H9 (cell line): ENCODE measurements at regions not wholly inside any gene's neighbourhood (a gene's known extent, or its start where the extent isn't known, plus 50 kb on each side); places are given as distances from the start of the nearest gene placed in this dataset.

Experiments
- DNase-seq: peaks from one replicate; pipeline ENCODE4 v3.0.0-alpha.2; 2017
- H2AFZ ChIP-seq: one replicate; pipeline ENCODE4 v1.6.1; 2013; ENCODE audit warnings: mild to moderate bottlenecking, low read length, control low read depth, moderate library complexity
- H2AK5ac ChIP-seq: 2 replicates; pipeline ENCODE4 v1.6.1; 2013; ENCODE audit warnings: low read length, control low read depth, mixed read lengths; ENCODE audit not compliant: insufficient read length
- H2BK120ac ChIP-seq: one replicate; pipeline ENCODE4 v1.6.1; 2013; ENCODE audit warnings: low read depth, mild to moderate bottlenecking, low read length, control low read depth, inconsistent platforms; ENCODE audit not compliant: poor library complexity, severe bottlenecking
- H2BK12ac ChIP-seq: 2 replicates; pipeline ENCODE4 v1.6.1; 2013; ENCODE audit warnings: low read length, control low read depth, mixed read lengths, low read depth; ENCODE audit not compliant: insufficient read length
- H2BK15ac ChIP-seq: 2 replicates; pipeline ENCODE4 v1.6.1; 2013; ENCODE audit warnings: low read depth, low read length, control low read depth
- H2BK20ac ChIP-seq: one replicate; pipeline ENCODE4 v1.6.1; 2013; ENCODE audit warnings: low read depth, mild to moderate bottlenecking, low read length, control low read depth, inconsistent platforms; ENCODE audit not compliant: poor library complexity, severe bottlenecking
- H2BK5ac ChIP-seq: 2 replicates; pipeline ENCODE4 v1.6.1; 2013; ENCODE audit warnings: low read length, control low read depth, mixed read lengths; ENCODE audit not compliant: insufficient read length
- H3K14ac ChIP-seq: 2 replicates; pipeline ENCODE4 v1.6.1; 2013; ENCODE audit warnings: low read length, control low read depth; ENCODE audit not compliant: insufficient read depth
- H3K18ac ChIP-seq: 2 replicates; pipeline ENCODE4 v1.6.1; 2013; ENCODE audit warnings: low read depth, mild to moderate bottlenecking, mixed read lengths, low read length, control low read depth; ENCODE audit not compliant: insufficient read length
- H3K23ac ChIP-seq: 2 replicates; pipeline ENCODE4 v1.6.1; 2013; ENCODE audit warnings: low read length, control low read depth, mixed read lengths, low read depth; ENCODE audit not compliant: insufficient read length
- H3K23me2 ChIP-seq: 2 replicates; pipeline ENCODE4 v1.6.1; 2013; ENCODE audit warnings: low read depth, mild to moderate bottlenecking, mixed read lengths, low read length, control low read depth; ENCODE audit not compliant: insufficient read length, poor library complexity, severe bottlenecking
- H3K27ac ChIP-seq: 2 replicates; pipeline ENCODE4 v1.5.1; 2013; ENCODE audit warnings: low read length, control low read depth, mixed read lengths, low read depth; ENCODE audit not compliant: insufficient read length
- H3K27me3 ChIP-seq: 2 replicates; pipeline ENCODE4 v1.6.1; 2013; ENCODE audit warnings: low read length, control low read depth, inconsistent platforms; ENCODE audit not compliant: insufficient read depth
- H3K4ac ChIP-seq: 2 replicates; pipeline ENCODE4 v1.6.1; 2013; ENCODE audit warnings: low read depth, mild to moderate bottlenecking, control low read depth, inconsistent platforms, low read length, moderate library complexity
- H3K4me1 ChIP-seq: 2 replicates; pipeline ENCODE4 v1.6.1; 2013; ENCODE audit warnings: low read length, control low read depth, inconsistent platforms; ENCODE audit not compliant: insufficient read depth
- H3K4me2 ChIP-seq: 2 replicates; pipeline ENCODE4 v1.6.1; 2013; ENCODE audit warnings: low read length, control low read depth, mixed read lengths; ENCODE audit not compliant: insufficient read length, insufficient read depth
- H3K56ac ChIP-seq: 2 replicates; pipeline ENCODE4 v1.6.1; 2013; ENCODE audit warnings: low read depth, mild to moderate bottlenecking, mixed read lengths, low read length, control low read depth; ENCODE audit not compliant: insufficient read length
- H3K79me1 ChIP-seq: 2 replicates; pipeline ENCODE4 v1.6.1; 2013; ENCODE audit warnings: low read depth, mild to moderate bottlenecking, moderate library complexity, low read length, control low read depth, inconsistent platforms; ENCODE audit not compliant: insufficient read depth, poor library complexity, severe bottlenecking
- H3K79me2 ChIP-seq: 2 replicates; pipeline ENCODE4 v1.6.1; 2013; ENCODE audit warnings: low read length, control low read depth, inconsistent platforms; ENCODE audit not compliant: insufficient read depth
- H3K9ac ChIP-seq: 2 replicates; pipeline ENCODE4 v1.6.1; 2013; ENCODE audit warnings: low read length, control low read depth, mixed read lengths; ENCODE audit not compliant: insufficient read length; ENCODE audit errors: extremely low read depth
- H3K9me3 ChIP-seq: one replicate; pipeline ENCODE4 v1.6.1; 2013; ENCODE audit warnings: low read depth, low read length, inconsistent platforms; ENCODE audit not compliant: control insufficient read depth
- H3T11ph ChIP-seq: one replicate; pipeline ENCODE4 v1.6.1; 2013; ENCODE audit warnings: mild to moderate bottlenecking, low read length, control low read depth, inconsistent platforms
- H4K20me1 ChIP-seq: one replicate; pipeline ENCODE4 v1.6.1; 2013; ENCODE audit not compliant: control insufficient read depth, insufficient read length, insufficient read depth
- H4K5ac ChIP-seq: 2 replicates; pipeline ENCODE4 v1.6.1; 2013; ENCODE audit warnings: low read depth, mild to moderate bottlenecking, mixed read lengths, low read length, control low read depth; ENCODE audit not compliant: insufficient read length
- H4K8ac ChIP-seq: replicated peaks from 2 replicates; pipeline ENCODE4 v1.6.1; 2013; ENCODE audit warnings: low read length, control low read depth, mixed read lengths, low read depth; ENCODE audit not compliant: insufficient read length
- H4K91ac ChIP-seq: 2 replicates; pipeline ENCODE4 v1.6.1; 2013; ENCODE audit warnings: low read depth, mild to moderate bottlenecking, moderate library complexity, mixed read lengths, low read length, control low read depth; ENCODE audit not compliant: insufficient read length
- H3K27ac Mint-ChIP-seq, 3 experiments: 2 replicates in 2 of 3; 3 replicates in 1 of 3; pipeline ENCODE4 v1.8.0; 2020 to 2021; ENCODE audit warnings: mixed read lengths in 3 of 3, mild to moderate bottlenecking in 1 of 3, moderate library complexity in 1 of 3
- H3K27me3 Mint-ChIP-seq: 2 replicates; pipeline ENCODE4 v1.8.0; 2021; ENCODE audit warnings: low read depth, mild to moderate bottlenecking, moderate library complexity, mixed read lengths
- H3K36me3 Mint-ChIP-seq, 3 experiments: 2 replicates in 2 of 3; 3 replicates in 1 of 3; pipeline ENCODE4 v1.8.0; 2020 to 2021; ENCODE audit warnings: low read depth in 3 of 3, mixed read lengths in 3 of 3; ENCODE audit not compliant: insufficient read depth in 1 of 3
- H3K4me1 Mint-ChIP-seq, 2 experiments: 2 replicates each; pipeline ENCODE4 v1.8.0; 2020; ENCODE audit warnings: mixed read lengths in 2 of 2
- H3K4me3 Mint-ChIP-seq, 2 experiments: 2 replicates in 1 of 2; 3 replicates in 1 of 2; pipeline ENCODE4 v1.8.0; 2020 to 2021; ENCODE audit warnings: mild to moderate bottlenecking in 2 of 2, mixed read lengths in 2 of 2, moderate library complexity in 1 of 2
- H3K9me3 Mint-ChIP-seq, 2 experiments: 2 replicates in 1 of 2; 3 replicates in 1 of 2; pipeline ENCODE4 v1.8.0; 2020; ENCODE audit warnings: mild to moderate bottlenecking in 2 of 2, mixed read lengths in 2 of 2, moderate library complexity in 1 of 2
- WGBS: extraction: QIAGEN DNeasy Blood & Tissue Kit; methylation state at CpG from one replicate; pipeline ENCODE4 v1.1.7; 2013; ENCODE audit warnings: missing lambda C conversion rate, low lambda C conversion rate, mixed read lengths; ENCODE audit not compliant: insufficient read length; ENCODE audit errors: extremely low coverage; 5-methylcytosine and 5-hydroxymethylcytosine counted together
- TF ChIP-seq, protein P1 (sequence below): fragments of 200-600 bp; sonication (generic); conservative IDR thresholded peaks from 3 replicates; pipeline ENCODE4 v1.8.0; 2021; ENCODE audit warnings: antibody characterized with exemption, mild to moderate bottlenecking

DNA sequence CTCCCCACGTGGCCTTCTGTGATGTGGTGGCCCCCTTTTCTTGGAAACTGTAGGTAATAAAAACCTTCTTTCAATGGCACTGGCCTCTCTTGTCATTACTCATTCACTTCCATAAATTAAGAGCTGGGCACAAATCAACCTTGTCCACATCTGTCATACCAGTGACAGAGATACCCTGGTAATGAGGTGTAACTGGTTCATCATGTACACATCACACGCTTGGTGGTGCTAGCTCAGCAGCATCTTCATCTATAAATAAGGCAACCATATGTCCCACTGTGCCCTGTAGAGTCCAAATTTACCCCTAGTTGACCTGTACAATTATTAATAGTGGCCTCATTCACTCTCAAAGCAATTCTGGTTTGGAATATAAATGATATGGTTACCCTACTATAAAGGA is 245.6 kb downstream of the HIVEP2 start:
- H3T11ph ChIP-seq: no peak overlapping the region
- Mint-ChIP-seq H3K4me3 (no peak overlapping the region), H3K36me3 (no peaks in the 10 kb centered on the region; a peak in 1 of 7 replicates), H3K4me1 (peaks cover 16 to 17% of the 10 kb centered on the region in 2 experiments), H3K9me3 (no peaks in the 10 kb centered on the region), H3K27me3 (no peaks in the 10 kb centered on the region), H3K27ac (no peak overlapping the region)
- no peak overlapping the region for H3K56ac ChIP-seq
- no peak overlapping the region for H2BK15ac ChIP-seq
- no peak overlapping the region for H3K27ac ChIP-seq
- H3K23ac ChIP-seq: no peak overlapping the region
- DNase-seq: no peak
- H3K23me2 ChIP-seq: no peaks in the 10 kb centered on the region
- no CpG with 5 or more reads among the region's 2 CpGs for WGBS
- no peak overlapping the region for H2BK20ac ChIP-seq
- no peak overlapping the region for H4K5ac ChIP-seq
- no peak overlapping the region for H2AFZ ChIP-seq
- H3K4me1 ChIP-seq: peaks cover 3% of the 10 kb centered on the region; the same call in 1 of the 2 replicates
- H2AK5ac ChIP-seq: no peak overlapping the region
- H3K4ac ChIP-seq: no peak overlapping the region
- TF ChIP-seq, protein P1, sequence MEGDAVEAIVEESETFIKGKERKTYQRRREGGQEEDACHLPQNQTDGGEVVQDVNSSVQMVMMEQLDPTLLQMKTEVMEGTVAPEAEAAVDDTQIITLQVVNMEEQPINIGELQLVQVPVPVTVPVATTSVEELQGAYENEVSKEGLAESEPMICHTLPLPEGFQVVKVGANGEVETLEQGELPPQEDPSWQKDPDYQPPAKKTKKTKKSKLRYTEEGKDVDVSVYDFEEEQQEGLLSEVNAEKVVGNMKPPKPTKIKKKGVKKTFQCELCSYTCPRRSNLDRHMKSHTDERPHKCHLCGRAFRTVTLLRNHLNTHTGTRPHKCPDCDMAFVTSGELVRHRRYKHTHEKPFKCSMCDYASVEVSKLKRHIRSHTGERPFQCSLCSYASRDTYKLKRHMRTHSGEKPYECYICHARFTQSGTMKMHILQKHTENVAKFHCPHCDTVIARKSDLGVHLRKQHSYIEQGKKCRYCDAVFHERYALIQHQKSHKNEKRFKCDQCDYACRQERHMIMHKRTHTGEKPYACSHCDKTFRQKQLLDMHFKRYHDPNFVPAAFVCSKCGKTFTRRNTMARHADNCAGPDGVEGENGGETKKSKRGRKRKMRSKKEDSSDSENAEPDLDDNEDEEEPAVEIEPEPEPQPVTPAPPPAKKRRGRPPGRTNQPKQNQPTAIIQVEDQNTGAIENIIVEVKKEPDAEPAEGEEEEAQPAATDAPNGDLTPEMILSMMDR: no peak
- H2BK12ac ChIP-seq: no peak overlapping the region
- H3K18ac ChIP-seq: no peak overlapping the region
- H4K20me1 ChIP-seq: no peaks in the 10 kb centered on the region
- no peaks in the 10 kb centered on the region for H3K9me3 ChIP-seq
- no peaks in the 10 kb centered on the region for H3K27me3 ChIP-seq
- no peak overlapping the region for H3K9ac ChIP-seq
- H2BK5ac ChIP-seq: no peak overlapping the region
- H4K91ac ChIP-seq: no peak overlapping the region
- no peak overlapping the region for H2BK120ac ChIP-seq
- no peaks in the 10 kb centered on the region for H3K79me1 ChIP-seq
- H3K79me2 ChIP-seq: no peaks in the 10 kb centered on the region
- H3K4me2 ChIP-seq: no peak overlapping the region
- no peak overlapping the region for H4K8ac ChIP-seq
- H3K14ac ChIP-seq: no peak overlapping the region
